ENCODE measurements at regions not wholly inside any gene's neighbourhood (a gene's known extent, or its start where the extent isn't known, plus 50 kb on each side); places are given as distances from the start of the nearest gene placed in this dataset.

- TF ChIP-seq, protein P1, sequence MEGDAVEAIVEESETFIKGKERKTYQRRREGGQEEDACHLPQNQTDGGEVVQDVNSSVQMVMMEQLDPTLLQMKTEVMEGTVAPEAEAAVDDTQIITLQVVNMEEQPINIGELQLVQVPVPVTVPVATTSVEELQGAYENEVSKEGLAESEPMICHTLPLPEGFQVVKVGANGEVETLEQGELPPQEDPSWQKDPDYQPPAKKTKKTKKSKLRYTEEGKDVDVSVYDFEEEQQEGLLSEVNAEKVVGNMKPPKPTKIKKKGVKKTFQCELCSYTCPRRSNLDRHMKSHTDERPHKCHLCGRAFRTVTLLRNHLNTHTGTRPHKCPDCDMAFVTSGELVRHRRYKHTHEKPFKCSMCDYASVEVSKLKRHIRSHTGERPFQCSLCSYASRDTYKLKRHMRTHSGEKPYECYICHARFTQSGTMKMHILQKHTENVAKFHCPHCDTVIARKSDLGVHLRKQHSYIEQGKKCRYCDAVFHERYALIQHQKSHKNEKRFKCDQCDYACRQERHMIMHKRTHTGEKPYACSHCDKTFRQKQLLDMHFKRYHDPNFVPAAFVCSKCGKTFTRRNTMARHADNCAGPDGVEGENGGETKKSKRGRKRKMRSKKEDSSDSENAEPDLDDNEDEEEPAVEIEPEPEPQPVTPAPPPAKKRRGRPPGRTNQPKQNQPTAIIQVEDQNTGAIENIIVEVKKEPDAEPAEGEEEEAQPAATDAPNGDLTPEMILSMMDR (conservative IDR thresholded peaks at IDR 0.05 in 1 of 2, IDR thresholded peaks at IDR 0.05 in 1 of 2; ENCODE audit: low read depth in 1 of 2, low read length in 2 of 2), result no peak
- TF ChIP-seq EZH2 (IDR thresholded peaks at IDR 0.05; ENCODE audit: low read length, missing control alignments), result no peak
Measured at GRCh38 chr4:17018013-17018412, 119.6 kb upstream of the LDB2 start.
